Heart left ventricle (tissue), 16 donors: ENCODE measurements at regions not wholly inside any gene's neighbourhood (a gene's known extent, or its start where the extent isn't known, plus 50 kb on each side); places are given as distances from the start of the nearest gene placed in this dataset.

Experiments used
- ATAC-seq, 4 donors: fragments of 200-7000 bp; cut with Tn5 transposase; one replicate each; pipeline ENCODE4 v1.9.1; 2020 to 2022; ENCODE audit warnings: moderate library complexity in 4 of 4, mild to moderate bottlenecking in 3 of 4, moderate number of reproducible peaks in 1 of 4
- DNase-seq, 5 donors: peaks; one replicate each; pipeline ENCODE4 v3.0.0-alpha.2; 2020
- H3K27ac ChIP-seq, 12 donors: fragments of 200-600 bp; sonication (generic) in 4 of 12; one replicate each; pipeline versions ENCODE4 v1.5.0 to v1.8.0; 2016 to 2022; ENCODE audit warnings: mild to moderate bottlenecking in 2 of 12
- H3K27me3 ChIP-seq, 9 donors: fragments of 200-600 bp; sonication (generic) in 2 of 9; one replicate each; pipeline versions ENCODE4 v1.5.1 to v1.8.0; 2016 to 2022; ENCODE audit warnings: mild to moderate bottlenecking in 3 of 9
- H3K36me3 ChIP-seq, 9 donors: fragments of 200-600 bp; sonication (generic) in 2 of 9; one replicate each; pipeline versions ENCODE4 v1.5.0 to v1.8.0; 2018 to 2022; ENCODE audit warnings: mild to moderate bottlenecking in 2 of 9
- H3K4me1 ChIP-seq, 12 donors: fragments of 200-600 bp; sonication (generic) in 4 of 12; one replicate each; pipeline versions ENCODE4 v1.5.0 to v1.8.0; 2016 to 2022; ENCODE audit warnings: mild to moderate bottlenecking in 3 of 12
- H3K4me3 ChIP-seq, 12 donors: fragments of 200-600 bp; sonication (generic) in 4 of 12; one replicate each; pipeline versions ENCODE4 v1.5.0 to v1.8.0; 2017 to 2022; ENCODE audit warnings: mild to moderate bottlenecking in 9 of 12, moderate library complexity in 4 of 12
- H3K9me3 ChIP-seq, 12 donors: fragments of 200-600 bp; sonication (generic) in 4 of 12; one replicate each; pipeline versions ENCODE4 v1.5.0 to v1.8.0; 2016 to 2022; ENCODE audit warnings: mild to moderate bottlenecking in 1 of 12
- POLR2A ChIP-seq, 2 donors: fragments of 450-650 bp; IDR thresholded peaks; one replicate each; pipeline ENCODE4 v1.6.1; 2017; ENCODE audit warnings: antibody characterized with exemption in 2 of 2, mild to moderate bottlenecking in 2 of 2, moderate library complexity in 2 of 2
- WGBS, 4 donors: extraction: QIAGEN DNeasy Blood & Tissue Kit in 2 of 4; methylation state at CpG; one replicate each; pipeline versions ENCODE4 v1.1.5 to v1.1.7; 2013 to 2018; 5-methylcytosine and 5-hydroxymethylcytosine counted together
- intact Hi-C, 10 donors: fragments of 100-400 bp; cut with DNase I; formaldehyde crosslinking; loops; one replicate each; pipeline versions ENCODE4 v1.11.1 to v1.14.2; 2022
- TF ChIP-seq, protein P1 (sequence below), 12 donors: fragments of 200-600 bp; sonication (generic) in 4 of 12; IDR thresholded peaks; one replicate each; pipeline versions ENCODE4 v1.5.0 to v1.8.0; 2018 to 2022; ENCODE audit warnings: antibody characterized with exemption in 12 of 12, mild to moderate bottlenecking in 5 of 12
- donor health status: ischemic (EF 13 %, LVEDD 7.1; RV severe dilation, severe dysfunction).
- donor health status: healthy with polysubstance abuse.
- donor health status: DM: no; HTN: yes; CAD: no.
- donor health status: DM: no; HTN: no; CAD: no.
- donor health status: ischemic (EF 25% LVEDD 6.9; RV normal size, moderate dysfunction).
- donor health status: ischemic (EF 25% LVEDD 5.7; RV mildly dilated, moderate dysfunction).
- donor health status: healthy.
- donor health status: DM: yes; HTN: yes; CAD: no.
- donor health status: ischemic (EF 35%, LVEDD 5.7; RV mildly dilated, moderate dysfunction).
- donor health status: nonischemic (EF 11% LVEDD 7.7; RV severe dilation, severe dysfunction).
- donor health status: DM: yes; HTN: yes; CAD: no.
- donor health status: PGD.
- donor health status: ischemic (EF 29% LVEDD 5.4; RV normal size, mild dysfunction).
- donor health status: nonischemic (EF 23%, LVEDD 6.1; RV moderate dilation, normal function).

DNA sequence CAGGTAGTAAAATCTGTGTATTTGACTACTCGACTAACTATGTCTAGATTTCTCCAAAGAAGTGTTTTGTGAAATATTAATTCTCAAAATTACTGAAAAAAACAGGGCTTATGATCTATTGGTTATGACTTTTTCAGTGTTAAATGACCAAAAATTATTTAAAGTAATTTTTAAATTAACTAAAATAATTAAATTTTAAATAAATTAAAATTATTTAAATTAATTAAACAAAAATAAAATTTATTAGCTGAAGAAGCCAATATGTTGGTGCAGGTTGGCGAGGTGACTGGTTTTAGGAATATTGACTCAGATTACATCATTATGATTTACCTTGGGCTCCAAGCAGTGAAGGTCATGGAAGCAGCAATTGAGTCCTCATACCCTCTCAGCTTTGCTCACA lies 483.2 kb downstream of the PTPRC start:
- no peak for ATAC-seq
- H3K4me3 ChIP-seq: no peak overlapping the region
- H3K27ac ChIP-seq: no peak overlapping the region
- intact Hi-C loops: no loop called here
- WGBS, 4 donors: 75 to 93% (median 77%) methylated on average over 2 of the region's 2 CpGs
- H3K9me3 ChIP-seq: no peaks in the 10 kb centered on the region
- no peak for TF ChIP-seq POLR2A (IDR thresholded peaks at IDR 0.05)
- TF ChIP-seq, protein P1, sequence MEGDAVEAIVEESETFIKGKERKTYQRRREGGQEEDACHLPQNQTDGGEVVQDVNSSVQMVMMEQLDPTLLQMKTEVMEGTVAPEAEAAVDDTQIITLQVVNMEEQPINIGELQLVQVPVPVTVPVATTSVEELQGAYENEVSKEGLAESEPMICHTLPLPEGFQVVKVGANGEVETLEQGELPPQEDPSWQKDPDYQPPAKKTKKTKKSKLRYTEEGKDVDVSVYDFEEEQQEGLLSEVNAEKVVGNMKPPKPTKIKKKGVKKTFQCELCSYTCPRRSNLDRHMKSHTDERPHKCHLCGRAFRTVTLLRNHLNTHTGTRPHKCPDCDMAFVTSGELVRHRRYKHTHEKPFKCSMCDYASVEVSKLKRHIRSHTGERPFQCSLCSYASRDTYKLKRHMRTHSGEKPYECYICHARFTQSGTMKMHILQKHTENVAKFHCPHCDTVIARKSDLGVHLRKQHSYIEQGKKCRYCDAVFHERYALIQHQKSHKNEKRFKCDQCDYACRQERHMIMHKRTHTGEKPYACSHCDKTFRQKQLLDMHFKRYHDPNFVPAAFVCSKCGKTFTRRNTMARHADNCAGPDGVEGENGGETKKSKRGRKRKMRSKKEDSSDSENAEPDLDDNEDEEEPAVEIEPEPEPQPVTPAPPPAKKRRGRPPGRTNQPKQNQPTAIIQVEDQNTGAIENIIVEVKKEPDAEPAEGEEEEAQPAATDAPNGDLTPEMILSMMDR (IDR thresholded peaks at IDR 0.05): no peak
- no peak for DNase-seq
- no peaks in the 10 kb centered on the region for H3K36me3 ChIP-seq
- H3K27me3 ChIP-seq: no peaks in the 10 kb centered on the region
- H3K4me1 ChIP-seq: no peaks in the 10 kb centered on the region

DNA sequence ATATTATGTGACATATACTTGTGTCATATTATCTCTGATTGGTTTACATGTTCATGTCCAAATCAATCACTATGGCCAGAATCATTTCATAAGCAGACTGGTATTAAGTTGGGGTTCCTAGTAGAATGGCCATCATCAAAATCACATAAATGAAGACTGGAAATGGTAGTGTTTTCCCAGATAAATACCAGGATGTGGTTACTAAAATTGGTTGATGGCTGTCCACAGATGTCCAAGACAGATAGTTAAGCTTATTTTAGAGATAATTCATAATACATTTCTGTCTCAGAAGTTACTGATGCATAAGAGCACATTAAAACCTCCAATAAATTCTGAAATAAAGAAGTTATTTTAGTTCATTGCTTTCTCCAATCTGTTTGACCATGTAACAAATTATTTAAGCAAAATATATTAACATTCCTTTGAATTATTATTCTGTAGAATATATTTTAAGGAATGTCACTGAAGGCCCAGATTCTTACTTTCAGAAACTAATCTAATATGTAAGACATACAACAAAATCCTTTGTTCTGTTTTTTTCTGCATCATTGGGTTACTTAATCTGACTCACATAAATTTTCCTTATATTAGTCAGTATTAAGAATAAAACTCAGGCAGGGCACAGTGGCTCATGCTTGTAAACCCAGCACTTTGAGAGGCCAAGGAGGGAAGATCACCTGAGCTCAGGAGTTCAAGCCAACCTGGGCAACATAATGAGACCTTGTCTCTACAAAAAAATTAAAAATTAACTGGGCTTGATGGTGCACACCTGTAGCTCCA lies 483.9 kb downstream of the PTPRC start:
- TF ChIP-seq, protein P1 (IDR thresholded peaks at IDR 0.05): no peak
- no peak for TF ChIP-seq POLR2A (IDR thresholded peaks at IDR 0.05)
- no peaks in the 10 kb centered on the region for H3K4me1 ChIP-seq
- no peak overlapping the region for H3K4me3 ChIP-seq
- H3K27me3 ChIP-seq: no peaks in the 10 kb centered on the region
- no peak overlapping the region for H3K27ac ChIP-seq
- no peak for ATAC-seq
- no peaks in the 10 kb centered on the region for H3K9me3 ChIP-seq
- no peaks in the 10 kb centered on the region for H3K36me3 ChIP-seq
- intact Hi-C loops: no loop called here
- no peak for DNase-seq

DNA sequence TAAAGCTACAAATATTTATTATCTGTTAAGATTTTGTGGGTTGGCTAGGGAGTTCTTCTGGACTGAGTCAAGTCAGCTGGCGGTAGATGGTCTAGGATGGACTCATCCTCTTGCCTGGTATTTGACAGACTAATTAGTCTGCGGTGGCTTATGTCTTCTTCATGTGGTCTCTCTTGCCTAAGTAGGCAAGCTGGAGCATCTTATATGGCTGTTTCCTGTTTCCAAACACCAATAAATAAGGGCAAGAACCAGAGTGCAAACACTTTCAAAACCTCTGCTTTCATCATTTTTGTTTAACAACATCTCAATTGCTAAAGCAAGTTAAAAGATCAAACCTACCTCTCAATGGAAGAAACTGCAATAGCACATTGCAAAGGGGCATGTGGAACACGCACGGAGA lies 484.8 kb downstream of the PTPRC start:
- H3K4me1 ChIP-seq: no peaks in the 10 kb centered on the region
- TF ChIP-seq, protein P1 (IDR thresholded peaks at IDR 0.05): no peak
- no peak for TF ChIP-seq POLR2A (IDR thresholded peaks at IDR 0.05)
- no peaks in the 10 kb centered on the region for H3K36me3 ChIP-seq
- no peak for ATAC-seq
- intact Hi-C loops: no loop called here
- H3K27me3 ChIP-seq: no peaks in the 10 kb centered on the region
- H3K27ac ChIP-seq: no peak overlapping the region
- WGBS, 4 donors: 87 to 94% (median 91%) methylated on average over 4 of the region's 4 CpGs
- no peak for DNase-seq
- no peaks in the 10 kb centered on the region for H3K9me3 ChIP-seq
- H3K4me3 ChIP-seq: no peak overlapping the region

DNA sequence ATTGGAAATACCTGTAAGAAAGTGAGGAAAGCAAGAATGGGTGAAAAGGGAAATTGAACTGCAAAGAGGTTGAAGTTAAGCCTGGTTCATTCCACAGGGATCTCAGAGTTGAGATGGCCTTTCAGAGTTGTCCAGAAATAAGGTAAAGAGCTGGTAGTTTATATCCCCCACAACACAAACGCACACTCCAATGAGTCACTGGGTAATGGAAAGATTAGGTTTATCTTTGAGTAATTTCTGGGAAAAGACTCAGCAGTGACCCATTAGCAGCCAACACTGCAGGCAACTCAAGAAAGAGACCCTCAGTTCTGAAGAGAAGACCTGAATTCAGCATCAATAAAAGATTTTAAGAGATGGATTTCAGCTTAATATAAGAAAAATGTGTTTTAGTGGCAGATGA lies 485.5 kb downstream of the PTPRC start:
- Histone ChIP-seq H3K4me1 (no peaks in the 10 kb centered on the region), H3K4me3 (no peak overlapping the region), H3K36me3 (no peaks in the 10 kb centered on the region), H3K9me3 (no peaks in the 10 kb centered on the region), H3K27ac (no peak overlapping the region), H3K27me3 (no peaks in the 10 kb centered on the region)
- ATAC-seq: no peak
- WGBS, 4 donors: 50 to 70% (median 61%) methylated on average over 1 of the region's 1 CpG
- TF ChIP-seq, protein P1 (IDR thresholded peaks at IDR 0.05): no peak
- TF ChIP-seq POLR2A (IDR thresholded peaks at IDR 0.05): no peak
- intact Hi-C loops: no loop called here
- no peak for DNase-seq
